PC-3 (cell line): ENCODE measurements at regions not wholly inside any gene's neighbourhood (a gene's known extent, or its start where the extent isn't known, plus 50 kb on each side); places are given as distances from the start of the nearest gene placed in this dataset.

ENCODE experiments used
- ATAC-seq: fragments of 200-7000 bp; cut with Tn5 transposase; 2 replicates; pipeline ENCODE4 v1.9.1; 2020; ENCODE audit warnings: mild to moderate bottlenecking, moderate library complexity
- BruUV-seq: library from RNA; stranded (reverse); fragments of 400-500 nt; replicated peaks from 2 replicates; lab custom pipeline; 2021; lab: Mats Ljungman, UMichigan
- CTCF ChIA-PET: fragments of 300-600 bp; sonication (Branson Sonifier 250); formaldehyde crosslinking; loops from one replicate; lab custom pipeline; 2022; ENCODE audit warnings: antibody characterized with exemption; lab: Charles Lee
- POLR2A ChIA-PET: fragments of 300-600 bp; sonication (Branson Sonifier 250); formaldehyde crosslinking; loops from one replicate; lab custom pipeline; 2022; ENCODE audit warnings: antibody characterized with exemption; ENCODE audit not compliant: unreplicated experiment; lab: Charles Lee
- DNase-seq: peaks from one replicate; pipeline ENCODE4 v3.0.0-alpha.2; 2015
- H2AFZ ChIP-seq: fragments of 300-600 bp; sonication (generic); 2 replicates; pipeline ENCODE4 v1.6.0; 2016; ENCODE audit warnings: antibody characterized with exemption, low read length
- H3F3A ChIP-seq: fragments of 300-600 bp; sonication (generic); one replicate; pipeline ENCODE4 v1.6.0; 2017; ENCODE audit warnings: antibody characterized with exemption, low read length, control low read depth, mild to moderate bottlenecking; ENCODE audit not compliant: unreplicated experiment
- H3K27ac ChIP-seq: fragments of 300-600 bp; sonication (generic); 2 replicates; pipeline ENCODE4 v1.5.1; 2016; ENCODE audit warnings: mild to moderate bottlenecking, low read length
- H3K27me3 ChIP-seq: fragments of 300-600 bp; sonication (generic); 2 replicates; pipeline ENCODE4 v1.6.1; 2016; ENCODE audit warnings: low read length, mixed read lengths
- H3K36me3 ChIP-seq: fragments of 300-600 bp; sonication (generic); 2 replicates; pipeline ENCODE4 v1.6.1; 2016; ENCODE audit warnings: low read depth, mixed run types, low read length, mixed read lengths
- H3K4me1 ChIP-seq: fragments of 300-600 bp; sonication (generic); 2 replicates; pipeline ENCODE4 v1.5.1; 2016; ENCODE audit warnings: low read length; ENCODE audit not compliant: insufficient read depth
- H3K4me2 ChIP-seq: fragments of 300-600 bp; sonication (generic); 2 replicates; pipeline ENCODE4 v1.6.0; 2016; ENCODE audit warnings: low read length
- H3K4me3 ChIP-seq: fragments of 300-600 bp; sonication (generic); 2 replicates; pipeline ENCODE4 v1.5.1; 2016; ENCODE audit warnings: mild to moderate bottlenecking, low read length, mixed read lengths
- H3K79me2 ChIP-seq: fragments of 300-600 bp; sonication (generic); 2 replicates; pipeline ENCODE4 v1.6.1; 2017; ENCODE audit warnings: low read length, mixed read lengths
- H3K9ac ChIP-seq: fragments of 300-600 bp; sonication (generic); 2 replicates; pipeline ENCODE4 v1.6.0; 2016; ENCODE audit warnings: mild to moderate bottlenecking, low read length
- H3K9me2 ChIP-seq: fragments of 300-600 bp; sonication (generic); replicated peaks from 2 replicates; pipeline ENCODE4 v1.6.1; 2016; ENCODE audit warnings: mixed run types, low read length, mixed read lengths
- H3K9me3 ChIP-seq: fragments of 300-600 bp; sonication (generic); 2 replicates; pipeline ENCODE4 v1.6.1; 2016; ENCODE audit warnings: low read length, mixed read lengths
- H4K20me1 ChIP-seq: fragments of 300-600 bp; sonication (generic); 2 replicates; pipeline ENCODE4 v1.6.1; 2016; ENCODE audit warnings: low read length, mixed read lengths
- EZH2 ChIP-seq: fragments of 300-600 bp; sonication (generic); IDR thresholded peaks from one replicate; pipeline ENCODE4 v1.6.1; 2017; ENCODE audit warnings: antibody characterized with exemption, mild to moderate bottlenecking, low read length; ENCODE audit not compliant: unreplicated experiment
- EZH2phosphoT487 ChIP-seq: fragments of 300-600 bp; sonication (generic); IDR thresholded peaks from 2 replicates; pipeline ENCODE4 v1.6.1; 2018; ENCODE audit warnings: mild to moderate bottlenecking, antibody characterized with exemption, low read length, borderline replicate concordance
- intact Hi-C: fragments of 100-400 bp; cut with micrococcal nuclease; formaldehyde crosslinking; loops from 2 replicates; pipeline ENCODE4 v1.9.0; 2023
- TF ChIP-seq, protein P1 (sequence below): fragments of 300-600 bp; sonication (generic); conservative IDR thresholded peaks from 2 replicates; pipeline ENCODE4 v1.5.1; 2017; ENCODE audit warnings: antibody characterized with exemption, low read depth, mild to moderate bottlenecking, low read length

DNA sequence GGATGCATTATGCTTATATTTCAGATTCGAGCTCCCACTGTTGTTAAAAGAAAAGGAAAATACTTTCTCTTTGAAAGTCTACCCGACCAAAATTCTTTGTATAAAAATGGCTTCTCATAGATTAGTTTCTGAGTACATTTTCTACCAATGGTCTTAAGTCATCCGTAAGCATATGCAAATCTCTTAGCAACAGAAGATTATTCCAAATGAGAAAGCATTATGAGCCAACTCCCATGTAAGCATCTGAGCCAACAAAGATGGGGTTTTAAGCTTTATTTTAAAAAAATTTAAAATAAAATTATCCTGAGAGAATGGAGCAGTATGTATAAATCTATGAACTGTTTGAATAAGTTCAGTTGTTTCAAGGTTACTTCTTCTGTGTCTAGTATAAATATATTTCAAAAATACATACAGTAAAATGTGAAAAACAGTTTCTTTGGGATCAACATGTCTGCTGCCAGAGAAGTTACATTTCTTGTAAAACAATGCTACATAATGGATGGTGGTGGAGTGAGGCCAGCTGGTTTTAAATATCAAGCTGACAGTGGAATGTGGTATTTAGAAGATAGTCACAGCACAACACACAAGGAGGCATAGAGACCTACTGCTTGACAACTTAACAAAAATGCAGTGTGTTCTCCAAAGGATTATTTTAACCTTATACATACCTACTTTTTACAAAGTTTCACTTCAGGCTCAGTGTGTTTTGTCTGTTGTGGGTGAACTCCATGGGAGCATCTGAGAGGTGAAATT, 199.5 kb upstream of the DIPK2B start:
- H3K9me3 ChIP-seq = 0 out of 2 replicates have a peak, but pooled peaks cover 5% of the 10 kb centered on the region
- H3K36me3 ChIP-seq = no peaks in the 10 kb centered on the region
- H3K4me1 ChIP-seq = no peaks in the 10 kb centered on the region; the same call in 1 of the 2 replicates
- H3K79me2 ChIP-seq = no peaks in the 10 kb centered on the region
- no peak overlapping the region for H3K4me3 ChIP-seq
- no peaks in the 10 kb centered on the region for H3K27me3 ChIP-seq
- ChIA-PET CTCF (no interaction called here), POLR2A (no interaction called here)
- H3K27ac ChIP-seq = 0 out of 2 replicates have a peak overlapping the region, but pooled peaks have one; percentile 16
- no peak overlapping the region for H3K4me2 ChIP-seq
- no peak overlapping the region for H3K9ac ChIP-seq
- TF ChIP-seq EZH2 (no peak), EZH2phosphoT487 (no peak)
- TF ChIP-seq, protein P1, sequence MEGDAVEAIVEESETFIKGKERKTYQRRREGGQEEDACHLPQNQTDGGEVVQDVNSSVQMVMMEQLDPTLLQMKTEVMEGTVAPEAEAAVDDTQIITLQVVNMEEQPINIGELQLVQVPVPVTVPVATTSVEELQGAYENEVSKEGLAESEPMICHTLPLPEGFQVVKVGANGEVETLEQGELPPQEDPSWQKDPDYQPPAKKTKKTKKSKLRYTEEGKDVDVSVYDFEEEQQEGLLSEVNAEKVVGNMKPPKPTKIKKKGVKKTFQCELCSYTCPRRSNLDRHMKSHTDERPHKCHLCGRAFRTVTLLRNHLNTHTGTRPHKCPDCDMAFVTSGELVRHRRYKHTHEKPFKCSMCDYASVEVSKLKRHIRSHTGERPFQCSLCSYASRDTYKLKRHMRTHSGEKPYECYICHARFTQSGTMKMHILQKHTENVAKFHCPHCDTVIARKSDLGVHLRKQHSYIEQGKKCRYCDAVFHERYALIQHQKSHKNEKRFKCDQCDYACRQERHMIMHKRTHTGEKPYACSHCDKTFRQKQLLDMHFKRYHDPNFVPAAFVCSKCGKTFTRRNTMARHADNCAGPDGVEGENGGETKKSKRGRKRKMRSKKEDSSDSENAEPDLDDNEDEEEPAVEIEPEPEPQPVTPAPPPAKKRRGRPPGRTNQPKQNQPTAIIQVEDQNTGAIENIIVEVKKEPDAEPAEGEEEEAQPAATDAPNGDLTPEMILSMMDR = no peak
- H4K20me1 ChIP-seq = no peaks in the 10 kb centered on the region
- H3K9me2 ChIP-seq = no peaks in the 10 kb centered on the region
- DNase-seq (no peak), ATAC-seq (0 out of 2 replicates have a peak, but pooled peaks have one; percentile 20)
- no peaks in the 10 kb centered on the region for H3F3A ChIP-seq
- TSS peak; percentile 96 for BruUV-seq
- intact Hi-C loops = no loop called here
- H2AFZ ChIP-seq = peak overlapping the region; percentile 7; the same call in 1 of the 2 replicates

DNA sequence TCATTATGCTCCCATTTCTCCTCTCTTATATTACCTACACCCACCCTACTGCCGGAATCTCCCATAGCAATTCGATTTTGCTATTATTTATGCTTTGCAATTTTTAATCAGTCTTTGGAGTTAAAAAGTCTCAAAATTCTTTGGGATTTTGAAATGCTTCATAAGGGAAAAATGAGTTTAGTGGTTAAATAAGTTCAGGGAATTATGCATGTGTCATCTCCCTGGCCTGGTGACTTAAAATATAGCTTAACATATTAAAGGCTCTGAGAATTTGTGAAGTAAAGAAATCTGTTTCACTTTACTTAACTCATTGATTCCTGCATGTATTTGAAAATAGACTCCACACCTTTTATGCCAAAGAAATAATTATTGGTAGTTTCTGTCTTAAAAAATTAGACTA, 185.1 kb upstream of the DIPK2B start:
- Histone ChIP-seq H3K27ac (no peak overlapping the region), H3K9ac (no peak overlapping the region), H3K9me2 (no peaks in the 10 kb centered on the region), H2AFZ (no peak overlapping the region), H3K79me2 (no peaks in the 10 kb centered on the region), H3F3A (no peaks in the 10 kb centered on the region), H3K27me3 (no peaks in the 10 kb centered on the region), H3K36me3 (no peaks in the 10 kb centered on the region), H3K4me2 (no peak overlapping the region), H4K20me1 (no peaks in the 10 kb centered on the region), H3K9me3 (no peaks in the 10 kb centered on the region), H3K4me3 (no peak overlapping the region), H3K4me1 (no peaks in the 10 kb centered on the region)
- no peak for ATAC-seq
- BruUV-seq = no TSS peak
- DNase-seq = no peak
- ChIA-PET CTCF (no interaction called here), POLR2A (no interaction called here)
- no peak for TF ChIP-seq EZH2
- TF ChIP-seq, protein P1 = no peak
- TF ChIP-seq EZH2phosphoT487 = no peak
- intact Hi-C loops = no loop called here

DNA sequence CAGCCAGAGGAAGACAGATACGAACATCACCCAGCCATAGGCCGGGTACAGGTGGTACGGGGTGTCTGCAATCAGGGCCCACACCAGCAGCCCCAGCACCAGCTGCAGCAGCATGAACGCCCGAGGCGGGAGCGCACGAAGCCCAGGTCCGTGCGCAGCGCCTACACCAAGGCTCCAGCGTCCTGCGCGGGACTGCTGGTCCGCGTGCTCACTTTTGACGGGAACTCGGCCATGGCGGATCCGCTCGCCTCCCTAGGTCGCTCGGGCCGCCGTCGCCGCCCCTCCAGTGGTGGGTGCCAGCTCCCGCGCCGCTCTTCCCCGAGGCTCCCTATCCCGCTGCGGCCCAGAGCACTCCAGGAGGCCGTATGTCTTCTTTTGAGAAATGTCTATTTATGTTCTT, 181.2 kb upstream of the DIPK2B start:
- TF ChIP-seq EZH2 (no peak), EZH2phosphoT487 (no peak)
- TF ChIP-seq, protein P1 = no peak
- Histone ChIP-seq H3K36me3 (no peaks in the 10 kb centered on the region; the same call in 1 of the 2 replicates), H3K4me2 (no peak overlapping the region), H3K9me3 (no peaks in the 10 kb centered on the region), H3K4me3 (no peak overlapping the region), H3K9ac (no peak overlapping the region), H4K20me1 (no peaks in the 10 kb centered on the region), H2AFZ (no peak overlapping the region), H3K27me3 (no peaks in the 10 kb centered on the region), H3K79me2 (no peaks in the 10 kb centered on the region), H3K9me2 (no peaks in the 10 kb centered on the region), H3K4me1 (no peaks in the 10 kb centered on the region), H3F3A (no peaks in the 10 kb centered on the region), H3K27ac (no peak overlapping the region)
- no TSS peak for BruUV-seq
- POLR2A ChIA-PET = no interaction called here
- DNase-seq (no peak), ATAC-seq (no peak)
- intact Hi-C loops = no loop called here
- CTCF ChIA-PET = no interaction called here
